Daoy (cell line): ENCODE measurements at regions not wholly inside any gene's neighbourhood (a gene's known extent, or its start where the extent isn't known, plus 50 kb on each side); places are given as distances from the start of the nearest gene placed in this dataset.
A peak's percentile ranks its signal among the peaks of the same experiment; 100 is the strongest.

ENCODE experiments used
- DNase-seq: peaks from one replicate; pipeline ENCODE4 v3.0.0-alpha.2; 2015; ENCODE audit warnings: low read depth

GRCh38 chr21:19833082-19833481 lies 1165.1 kb upstream of the NCAM2 start:
- DNase-seq, result no peak

- no peak for DNase-seq
Observed at GRCh38 chr21:19842601-19843000, 1155.6 kb upstream of the NCAM2 start.

GRCh38 chr21:19844334-19844733 lies 1153.9 kb upstream of the NCAM2 start:
- DNase-seq, result no peak

- no peak for DNase-seq
Observed at GRCh38 chr21:19850157-19850556, 1148.1 kb upstream of the NCAM2 start.

GRCh38 chr21:19853061-19853460 lies 1145.1 kb upstream of the NCAM2 start:
- DNase-seq, result no peak

GRCh38 chr21:19853709-19854575 lies 1144.3 kb upstream of the NCAM2 start:
- peak; percentile 54 for DNase-seq

GRCh38 chr21:19855522-19855921 lies 1142.7 kb upstream of the NCAM2 start:
- no peak for DNase-seq

GRCh38 chr21:19864476-19864875 lies 1133.7 kb upstream of the NCAM2 start:
- no peak for DNase-seq

- no peak for DNase-seq
Observed at GRCh38 chr21:19870682-19871081, 1127.5 kb upstream of the NCAM2 start.

- DNase-seq, result no peak
Observed at GRCh38 chr21:19874521-19874920, 1123.7 kb upstream of the NCAM2 start.

GRCh38 chr21:19878133-19878532 lies 1120.1 kb upstream of the NCAM2 start:
- no peak for DNase-seq

- peak; percentile 37 for DNase-seq
Observed at GRCh38 chr21:19899645-19900044, 1098.6 kb upstream of the NCAM2 start.

GRCh38 chr21:19900149-19900548 lies 1098.1 kb upstream of the NCAM2 start:
- peak; percentile 18 for DNase-seq

GRCh38 chr21:19908390-19908789 lies 1089.8 kb upstream of the NCAM2 start:
- DNase-seq, result no peak

- DNase-seq, result no peak
Observed at GRCh38 chr21:19914028-19914427, 1084.2 kb upstream of the NCAM2 start.

GRCh38 chr21:19921211-19921610 lies 1077.0 kb upstream of the NCAM2 start:
- no peak for DNase-seq

- no peak for DNase-seq
Observed at GRCh38 chr21:19922122-19922521, 1076.1 kb upstream of the NCAM2 start.

- no peak for DNase-seq
Observed at GRCh38 chr21:19935467-19935866, 1062.7 kb upstream of the NCAM2 start.

GRCh38 chr21:19937619-19938018 lies 1060.6 kb upstream of the NCAM2 start:
- DNase-seq, result no peak

- no peak for DNase-seq
Observed at GRCh38 chr21:19941626-19942025, 1056.6 kb upstream of the NCAM2 start.

- no peak for DNase-seq
Observed at GRCh38 chr21:19950347-19950746, 1047.9 kb upstream of the NCAM2 start.

- DNase-seq, result no peak
Observed at GRCh38 chr21:19969156-19969555, 1029.1 kb upstream of the NCAM2 start.

GRCh38 chr21:19981938-19982337 lies 1016.3 kb upstream of the NCAM2 start:
- DNase-seq, result no peak

- no peak for DNase-seq
Observed at GRCh38 chr21:19986396-19986795, 1011.8 kb upstream of the NCAM2 start.
